CD14-positive monocyte (primary cell): ENCODE measurements at regions not wholly inside any gene's neighbourhood (a gene's known extent, or its start where the extent isn't known, plus 50 kb on each side); places are given as distances from the start of the nearest gene placed in this dataset.

Experiments
- DNase-seq, 3 donors: peaks; one replicate each; pipeline ENCODE4 v3.0.0-alpha.2; 2011 to 2022
- H2AFZ ChIP-seq: 2 replicates; pipeline ENCODE4 v1.6.0; 2012; ENCODE audit warnings: mild to moderate bottlenecking, low read depth, low read length, inconsistent platforms; ENCODE audit not compliant: insufficient read depth, poor library complexity, severe bottlenecking
- H3K27ac ChIP-seq, 2 donors: 1 replicate in 1 of 2; 2 replicates in 1 of 2; pipeline ENCODE4 v1.5.1; 2012 to 2013; ENCODE audit warnings: low read length in 2 of 2, control low read depth in 1 of 2, inconsistent platforms in 1 of 2, low read depth in 1 of 2, mild to moderate bottlenecking in 1 of 2
- H3K27me3 ChIP-seq, 2 donors: one replicate each; pipeline versions ENCODE4 v1.6.0 to v1.6.1; 2011 to 2013; ENCODE audit warnings: low read length in 2 of 2; ENCODE audit not compliant: control insufficient read depth in 2 of 2, insufficient read depth in 2 of 2
- H3K36me3 ChIP-seq, 2 donors: replicated peaks in 1 of 2; 1 replicate in 1 of 2; 2 replicates in 1 of 2; pipeline versions ENCODE4 v1.5.1 to v1.6.1; 2012 to 2013; ENCODE audit warnings: low read length in 2 of 2, control low read depth in 1 of 2, inconsistent platforms in 1 of 2, mild to moderate bottlenecking in 1 of 2; ENCODE audit not compliant: insufficient read depth in 2 of 2, control insufficient read depth in 1 of 2
- H3K4me1 ChIP-seq, 2 donors: 1 replicate in 1 of 2; 2 replicates in 1 of 2; pipeline versions ENCODE4 v1.5.1 to v1.6.1; 2012 to 2013; ENCODE audit warnings: low read length in 2 of 2, control low read depth in 1 of 2, inconsistent platforms in 1 of 2, mild to moderate bottlenecking in 1 of 2, moderate library complexity in 1 of 2; ENCODE audit not compliant: insufficient read depth in 2 of 2, control insufficient read depth in 1 of 2
- H3K4me2 ChIP-seq: replicated peaks from 2 replicates; pipeline ENCODE3; 2012; ENCODE audit warnings: low read length, moderate library complexity, mild to moderate bottlenecking; ENCODE audit not compliant: poor library complexity, severe bottlenecking; ENCODE audit errors: extremely low read depth
- H3K4me3 ChIP-seq, 3 experiments: fragments of 200-600 bp in 1 of 3; sonication (generic) in 1 of 3; replicated peaks in 1 of 3; 1 replicate in 2 of 3; 2 replicates in 1 of 3; pipeline ENCODE4 v1.5.1; 2011 to 2013; ENCODE audit warnings: low read length in 3 of 3, mild to moderate bottlenecking in 3 of 3, control low read depth in 2 of 3, low read depth in 2 of 3, inconsistent platforms in 1 of 3, moderate library complexity in 1 of 3
- H3K79me2 ChIP-seq: 2 replicates; pipeline ENCODE4 v1.6.0; 2012; ENCODE audit warnings: mild to moderate bottlenecking, control low read depth, inconsistent platforms, low read length, moderate library complexity; ENCODE audit not compliant: insufficient read depth
- H3K9ac ChIP-seq: 2 replicates; pipeline ENCODE4 v1.6.0; 2017; ENCODE audit warnings: low read length, mild to moderate bottlenecking; ENCODE audit not compliant: insufficient read depth, poor library complexity, severe bottlenecking
- H3K9me3 ChIP-seq, 2 donors: replicated peaks in 1 of 2; 1 replicate in 1 of 2; 2 replicates in 1 of 2; pipeline versions ENCODE4 v1.5.1 to v1.6.1; 2012 to 2013; ENCODE audit warnings: low read length in 2 of 2, control low read depth in 1 of 2; ENCODE audit not compliant: control insufficient read depth in 1 of 2, insufficient read depth in 1 of 2
- H4K20me1 ChIP-seq: 2 replicates; pipeline ENCODE4 v1.6.0; 2012; ENCODE audit warnings: mild to moderate bottlenecking, low read length, control low read depth, moderate library complexity; ENCODE audit not compliant: insufficient read depth
- H3K27ac Mint-ChIP-seq, 7 donors: one replicate each; pipeline ENCODE4 v1.8.0; 2020; ENCODE audit warnings: mild to moderate bottlenecking in 7 of 7, mixed read lengths in 7 of 7, moderate library complexity in 6 of 7, inconsistent platforms in 2 of 7
- H3K27me3 Mint-ChIP-seq, 3 donors: one replicate each; pipeline ENCODE4 v1.8.0; 2021 to 2022; ENCODE audit warnings: low read depth in 3 of 3, mild to moderate bottlenecking in 3 of 3, mixed read lengths in 3 of 3, moderate library complexity in 3 of 3, inconsistent platforms in 1 of 3
- H3K36me3 Mint-ChIP-seq, 2 donors: one replicate each; pipeline ENCODE4 v1.8.0; 2020; ENCODE audit warnings: mixed read lengths in 2 of 2, inconsistent platforms in 1 of 2, mild to moderate bottlenecking in 1 of 2
- H3K4me1 Mint-ChIP-seq: one replicate; pipeline ENCODE4 v1.8.0; 2020; ENCODE audit warnings: mild to moderate bottlenecking, mixed read lengths
- H3K4me3 Mint-ChIP-seq, 2 donors: one replicate each; pipeline ENCODE4 v1.8.0; 2020; ENCODE audit warnings: mild to moderate bottlenecking in 2 of 2, mixed read lengths in 2 of 2, moderate library complexity in 1 of 2
- H3K9me3 Mint-ChIP-seq, 7 donors: one replicate each; pipeline ENCODE4 v1.8.0; 2020 to 2022; ENCODE audit warnings: mixed read lengths in 7 of 7, mild to moderate bottlenecking in 6 of 7, moderate library complexity in 6 of 7, inconsistent platforms in 2 of 7
- CTCF ChIP-seq: fragments of 200-600 bp; IDR thresholded peaks from one replicate; pipeline ENCODE4 v1.8.0; 2022; ENCODE audit warnings: antibody characterized with exemption, mild to moderate bottlenecking
- WGBS: methylation state at CpG from one replicate; pipeline ENCODE4 v1.1.5; 2013; ENCODE audit warnings: missing lambda C conversion rate; ENCODE audit not compliant: insufficient coverage; 5-methylcytosine and 5-hydroxymethylcytosine counted together
- intact Hi-C, 2 donors: fragments of 100-400 bp; cut with micrococcal nuclease; formaldehyde crosslinking; loops; one replicate each; pipeline versions ENCODE4 v1.15.0 to v1.15.1; 2023

GRCh38 chr19:28023064-28023463 lies 1189.9 kb downstream of the UQCRFS1 start:
- TF ChIP-seq CTCF, result no peak
- Histone ChIP-seq H3K4me2 (no peak overlapping the region), H4K20me1 (no peaks in the 10 kb centered on the region), H3K27me3 (no peaks in the 10 kb centered on the region), H2AFZ (no peak overlapping the region), H3K79me2 (no peaks in the 10 kb centered on the region), H3K4me3 (no peak overlapping the region), H3K36me3 (no peaks in the 10 kb centered on the region), H3K4me1 (no peaks in the 10 kb centered on the region), H3K27ac (no peak overlapping the region), H3K9ac (no peak overlapping the region), H3K9me3 (peaks cover 6% of the 10 kb centered on the region in 2 donors)
- no peaks in the 10 kb centered on the region for H3K36me3 Mint-ChIP-seq
- intact Hi-C loops, result no loop called here
- DNase-seq, result no peak
- no CpG with 5 or more reads among the region's 5 CpGs for WGBS
- H3K4me3 Mint-ChIP-seq, result no peak overlapping the region
- peaks cover 0 to 8% (median 5%) of the 10 kb centered on the region in 7 donors for H3K9me3 Mint-ChIP-seq
- no peaks in the 10 kb centered on the region for H3K4me1 Mint-ChIP-seq
- H3K27ac Mint-ChIP-seq, result no peak overlapping the region
- H3K27me3 Mint-ChIP-seq, result no peaks in the 10 kb centered on the region

GRCh38 chr19:28022506-28022905 lies 1190.4 kb downstream of the UQCRFS1 start:
- Histone ChIP-seq H3K27ac (no peak overlapping the region), H3K9me3 (peaks cover 6% of the 10 kb centered on the region in 2 donors), H3K9ac (no peak overlapping the region), H4K20me1 (no peaks in the 10 kb centered on the region), H3K4me3 (no peak overlapping the region), H2AFZ (no peak overlapping the region), H3K4me1 (no peaks in the 10 kb centered on the region), H3K27me3 (no peaks in the 10 kb centered on the region), H3K79me2 (no peaks in the 10 kb centered on the region), H3K36me3 (no peaks in the 10 kb centered on the region), H3K4me2 (no peak overlapping the region)
- no peak for DNase-seq
- Mint-ChIP-seq H3K27me3 (no peaks in the 10 kb centered on the region), H3K9me3 (peaks cover 0 to 8% (median 6%) of the 10 kb centered on the region in 7 donors), H3K4me3 (no peak overlapping the region), H3K4me1 (no peaks in the 10 kb centered on the region), H3K27ac (no peak overlapping the region), H3K36me3 (no peaks in the 10 kb centered on the region)
- intact Hi-C loops, result no loop called here
- TF ChIP-seq CTCF, result no peak
- 92% methylated on average over 6 of the region's 7 CpGs for WGBS
